ENCODE measurements at regions not wholly inside any gene's neighbourhood (a gene's known extent, or its start where the extent isn't known, plus 50 kb on each side); places are given as distances from the start of the nearest gene placed in this dataset.
"Not testable (repeated sequence)": the region's sequence is repeated elsewhere in the genome, so short reads cannot be mapped to it uniquely, and the experiment has no call there.

- no peak overlapping the region for H3K27ac ChIP-seq (ENCODE audit: low read length)
- H3K27me3 ChIP-seq (ENCODE audit: control insufficient read depth, insufficient read depth, low read length) = no peaks in the 10 kb centered on the region
- no peak for DNase-seq
- no peaks in the 10 kb centered on the region for H3K9me3 ChIP-seq (replicated peaks; ENCODE audit: control insufficient read depth, low read depth, low read length)
- H3K36me3 ChIP-seq (ENCODE audit: control insufficient read depth, insufficient read depth, low read length) = no peaks in the 10 kb centered on the region
- WGBS (ENCODE audit: insufficient coverage) = 74% methylated on average over 4 of the region's 7 CpGs
- no peak overlapping the region for H3K4me3 ChIP-seq (ENCODE audit: low read length)
- H3K4me1 ChIP-seq (ENCODE audit: control insufficient read depth, insufficient read depth, low read length) = no peaks in the 10 kb centered on the region
These were observed 79.3 kb upstream of the SORL1 start for GRCh38 chr11:121372671-121373429.

GRCh38 chr11:121374286-121374985 lies 77.7 kb upstream of the SORL1 start:
- H3K27ac ChIP-seq (ENCODE audit: low read length) = no peak overlapping the region
- H3K4me1 ChIP-seq (ENCODE audit: control insufficient read depth, insufficient read depth, low read length) = no peaks in the 10 kb centered on the region
- 80% methylated on average over 1 of the region's 2 CpGs for WGBS (ENCODE audit: insufficient coverage)

GRCh38 chr11:121376130-121376529 lies 76.0 kb upstream of the SORL1 start:
- no peaks in the 10 kb centered on the region for H3K27me3 ChIP-seq (ENCODE audit: control insufficient read depth, insufficient read depth, low read length)
- DNase-seq = no peak
- no peaks in the 10 kb centered on the region for H3K4me1 ChIP-seq (ENCODE audit: control insufficient read depth, insufficient read depth, low read length)
- no peaks in the 10 kb centered on the region for H3K9me3 ChIP-seq (replicated peaks; ENCODE audit: control insufficient read depth, low read depth, low read length)
- 71% methylated on average over 3 of the region's 3 CpGs for WGBS (ENCODE audit: insufficient coverage)
- H3K4me3 ChIP-seq (ENCODE audit: low read length) = no peak overlapping the region
- H3K36me3 ChIP-seq (ENCODE audit: control insufficient read depth, insufficient read depth, low read length) = no peaks in the 10 kb centered on the region
- H3K27ac ChIP-seq (ENCODE audit: low read length) = no peak overlapping the region

More at GRCh38 chr11:121374286-121374985, 77.7 kb upstream of the SORL1 start:
- Histone ChIP-seq H3K36me3 (ENCODE audit: control insufficient read depth, insufficient read depth, low read length) (no peaks in the 10 kb centered on the region), H3K27me3 (ENCODE audit: control insufficient read depth, insufficient read depth, low read length) (no peaks in the 10 kb centered on the region), H3K9me3 (replicated peaks; ENCODE audit: control insufficient read depth, low read depth, low read length) (no peaks in the 10 kb centered on the region), H3K4me3 (ENCODE audit: low read length) (no peak overlapping the region)
- no peak for DNase-seq

GRCh38 chr11:121379145-121379810 lies 72.8 kb upstream of the SORL1 start:
- 100% methylated on average over 1 of the region's 2 CpGs for WGBS (ENCODE audit: insufficient coverage)
- H3K4me3 ChIP-seq (ENCODE audit: low read length); H3K36me3 ChIP-seq (ENCODE audit: control insufficient read depth, insufficient read depth, low read length); H3K27ac ChIP-seq (ENCODE audit: low read length); H3K4me1 ChIP-seq (ENCODE audit: control insufficient read depth, insufficient read depth, low read length); H3K9me3 ChIP-seq (replicated peaks; ENCODE audit: control insufficient read depth, low read depth, low read length); DNase-seq; H3K27me3 ChIP-seq (ENCODE audit: control insufficient read depth, insufficient read depth, low read length): not testable (repeated sequence)

- H3K9me3 ChIP-seq (replicated peaks; ENCODE audit: control insufficient read depth, low read depth, low read length) = no peaks in the 10 kb centered on the region
- WGBS (ENCODE audit: insufficient coverage) = 85% methylated on average over 4 of the region's 4 CpGs
- no peak for DNase-seq
- H3K27me3 ChIP-seq (ENCODE audit: control insufficient read depth, insufficient read depth, low read length) = no peaks in the 10 kb centered on the region
- H3K4me3 ChIP-seq (ENCODE audit: low read length) = no peak overlapping the region
- no peaks in the 10 kb centered on the region for H3K4me1 ChIP-seq (ENCODE audit: control insufficient read depth, insufficient read depth, low read length)
- no peak overlapping the region for H3K27ac ChIP-seq (ENCODE audit: low read length)
- H3K36me3 ChIP-seq (ENCODE audit: control insufficient read depth, insufficient read depth, low read length) = no peaks in the 10 kb centered on the region
These were observed 68.4 kb upstream of the SORL1 start for GRCh38 chr11:121383716-121384115.

- no peak for DNase-seq
- Histone ChIP-seq H3K27me3 (ENCODE audit: control insufficient read depth, insufficient read depth, low read length) (no peaks in the 10 kb centered on the region), H3K4me1 (ENCODE audit: control insufficient read depth, insufficient read depth, low read length) (peaks cover 2% of the 10 kb centered on the region), H3K36me3 (ENCODE audit: control insufficient read depth, insufficient read depth, low read length) (no peaks in the 10 kb centered on the region), H3K27ac (ENCODE audit: low read length) (no peak overlapping the region), H3K4me3 (ENCODE audit: low read length) (no peak overlapping the region), H3K9me3 (replicated peaks; ENCODE audit: control insufficient read depth, low read depth, low read length) (no peaks in the 10 kb centered on the region)
- 50% methylated on average over 1 of the region's 1 CpG for WGBS (ENCODE audit: insufficient coverage)
These were observed 66.4 kb upstream of the SORL1 start for GRCh38 chr11:121385688-121386087.
